Thoracic aorta (tissue), 2 donors: ENCODE measurements at regions not wholly inside any gene's neighbourhood (a gene's known extent, or its start where the extent isn't known, plus 50 kb on each side); places are given as distances from the start of the nearest gene placed in this dataset.

Source experiments
- ATAC-seq: fragments of 150-250 bp; one replicate; pipeline ENCODE4 v1.8.0; 2017; ENCODE audit warnings: low read depth; ENCODE audit not compliant: insufficient number of reproducible peaks, low FRiP score
- DNase-seq: peaks from one replicate; pipeline ENCODE4 v3.0.0-alpha.2; 2020; ENCODE audit warnings: low spot score
- H3K27ac ChIP-seq, 2 donors: fragments of 200-600 bp; sonication (generic); 1 replicate in 1 of 2; 2 replicates in 1 of 2; pipeline ENCODE4 v1.5.1; 2016; ENCODE audit warnings: mild to moderate bottlenecking in 2 of 2, moderate library complexity in 2 of 2
- H3K27me3 ChIP-seq: fragments of 200-600 bp; sonication (generic); replicated peaks from 2 replicates; pipeline ENCODE4 v1.6.0; 2016; ENCODE audit warnings: mild to moderate bottlenecking; ENCODE audit not compliant: insufficient read depth
- H3K36me3 ChIP-seq: fragments of 200-600 bp; sonication (generic); one replicate; pipeline ENCODE4 v1.5.1; 2016
- H3K4me1 ChIP-seq, 2 donors: fragments of 200-600 bp; sonication (generic); 1 replicate in 1 of 2; 2 replicates in 1 of 2; pipeline versions ENCODE4 v1.5.1 to v1.6.0; 2016; ENCODE audit warnings: low read depth in 2 of 2, mild to moderate bottlenecking in 1 of 2; ENCODE audit not compliant: control insufficient read depth in 1 of 2
- H3K4me3 ChIP-seq: fragments of 200-600 bp; sonication (generic); 2 replicates; pipeline ENCODE4 v1.5.1; 2016; ENCODE audit warnings: mild to moderate bottlenecking
- H3K9me3 ChIP-seq: fragments of 200-600 bp; sonication (generic); 2 replicates; pipeline ENCODE4 v1.5.1; 2016
- TF ChIP-seq, protein P1 (sequence below): fragments of 200-600 bp; sonication (generic); IDR thresholded peaks from one replicate; pipeline ENCODE4 v1.5.1; 2019; ENCODE audit warnings: antibody characterized with exemption

DNA sequence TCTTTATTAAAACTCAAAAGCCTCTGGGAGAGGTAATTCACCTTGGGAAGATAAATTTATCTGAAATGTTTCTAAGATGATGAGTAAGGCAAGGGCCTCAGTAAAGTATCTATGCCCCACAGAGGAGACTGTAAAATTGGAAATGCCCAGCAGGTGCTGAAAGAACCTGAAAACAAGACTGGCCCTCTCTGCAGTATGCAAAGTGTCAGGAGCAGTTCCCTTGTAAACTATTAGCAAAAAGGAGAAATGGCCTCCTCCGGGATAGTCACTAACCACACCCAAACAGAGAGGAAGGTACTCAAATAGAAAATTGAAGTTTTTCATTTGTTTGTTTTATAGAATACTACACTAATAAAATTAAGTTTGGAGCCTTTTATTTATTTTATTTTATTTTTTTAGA lies 81.2 kb downstream of the FZD1 start:
- no peak overlapping the region for H3K27ac ChIP-seq
- H3K4me3 ChIP-seq: no peak overlapping the region
- H3K9me3 ChIP-seq: no peaks in the 10 kb centered on the region
- H3K4me1 ChIP-seq: peaks cover 8 to 40% of the 10 kb centered on the region in 2 donors
- no peaks in the 10 kb centered on the region for H3K27me3 ChIP-seq
- ATAC-seq (no peak), DNase-seq (no peak)
- no peaks in the 10 kb centered on the region for H3K36me3 ChIP-seq
- TF ChIP-seq, protein P1, sequence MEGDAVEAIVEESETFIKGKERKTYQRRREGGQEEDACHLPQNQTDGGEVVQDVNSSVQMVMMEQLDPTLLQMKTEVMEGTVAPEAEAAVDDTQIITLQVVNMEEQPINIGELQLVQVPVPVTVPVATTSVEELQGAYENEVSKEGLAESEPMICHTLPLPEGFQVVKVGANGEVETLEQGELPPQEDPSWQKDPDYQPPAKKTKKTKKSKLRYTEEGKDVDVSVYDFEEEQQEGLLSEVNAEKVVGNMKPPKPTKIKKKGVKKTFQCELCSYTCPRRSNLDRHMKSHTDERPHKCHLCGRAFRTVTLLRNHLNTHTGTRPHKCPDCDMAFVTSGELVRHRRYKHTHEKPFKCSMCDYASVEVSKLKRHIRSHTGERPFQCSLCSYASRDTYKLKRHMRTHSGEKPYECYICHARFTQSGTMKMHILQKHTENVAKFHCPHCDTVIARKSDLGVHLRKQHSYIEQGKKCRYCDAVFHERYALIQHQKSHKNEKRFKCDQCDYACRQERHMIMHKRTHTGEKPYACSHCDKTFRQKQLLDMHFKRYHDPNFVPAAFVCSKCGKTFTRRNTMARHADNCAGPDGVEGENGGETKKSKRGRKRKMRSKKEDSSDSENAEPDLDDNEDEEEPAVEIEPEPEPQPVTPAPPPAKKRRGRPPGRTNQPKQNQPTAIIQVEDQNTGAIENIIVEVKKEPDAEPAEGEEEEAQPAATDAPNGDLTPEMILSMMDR: no peak

DNA sequence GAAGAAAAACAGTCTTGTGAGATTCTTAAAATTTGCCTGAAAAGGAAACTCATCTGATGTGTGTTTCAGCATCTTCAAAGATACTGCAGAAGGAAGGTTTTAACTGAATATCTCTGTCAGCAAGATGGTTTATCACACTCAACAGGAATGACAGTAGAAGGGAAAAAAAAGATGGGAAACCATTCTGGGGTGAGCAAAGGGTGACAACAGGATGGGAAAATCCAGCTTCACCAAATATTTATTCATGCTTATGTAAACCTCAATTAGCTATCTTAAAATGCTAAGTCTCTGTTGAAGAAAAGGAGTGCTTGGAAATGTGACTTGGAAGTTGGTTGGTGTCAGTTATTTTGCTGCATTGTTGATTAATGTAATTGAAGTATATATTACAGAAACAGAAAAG lies 82.2 kb downstream of the FZD1 start:
- H3K36me3 ChIP-seq: no peaks in the 10 kb centered on the region
- no peak for DNase-seq
- peaks cover 8 to 40% of the 10 kb centered on the region in 2 donors for H3K4me1 ChIP-seq
- H3K27ac ChIP-seq: no peak overlapping the region
- H3K9me3 ChIP-seq: no peaks in the 10 kb centered on the region
- no peak for ATAC-seq
- TF ChIP-seq, protein P1: no peak
- no peaks in the 10 kb centered on the region for H3K27me3 ChIP-seq
- H3K4me3 ChIP-seq: no peak overlapping the region

DNA sequence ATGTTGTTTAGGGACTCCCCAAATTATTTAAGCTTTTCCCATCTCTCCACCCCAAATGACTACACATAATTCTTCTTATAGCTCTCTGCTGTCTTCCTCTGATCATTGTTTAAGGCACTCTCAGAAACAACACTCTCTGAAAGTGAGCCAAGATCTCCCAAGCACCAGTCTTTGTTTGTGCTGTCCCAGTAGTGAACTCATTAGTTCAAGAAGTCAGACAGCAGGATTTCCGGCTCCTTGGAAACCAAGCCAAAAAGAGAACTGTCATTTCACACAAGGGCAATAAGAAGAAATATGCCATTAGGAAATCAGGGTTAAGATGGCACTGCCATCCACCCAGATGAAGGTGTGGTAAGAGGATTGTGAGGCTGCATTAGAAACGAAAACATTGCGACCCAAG lies 83.1 kb downstream of the FZD1 start:
- DNase-seq: no peak
- ATAC-seq: no peak
- H3K4me3 ChIP-seq: no peak overlapping the region
- TF ChIP-seq, protein P1: no peak
- H3K36me3 ChIP-seq: no peaks in the 10 kb centered on the region
- H3K4me1 ChIP-seq: peaks cover 8 to 40% of the 10 kb centered on the region in 2 donors
- no peaks in the 10 kb centered on the region for H3K27me3 ChIP-seq
- H3K27ac ChIP-seq: no peak overlapping the region
- H3K9me3 ChIP-seq: no peaks in the 10 kb centered on the region

DNA sequence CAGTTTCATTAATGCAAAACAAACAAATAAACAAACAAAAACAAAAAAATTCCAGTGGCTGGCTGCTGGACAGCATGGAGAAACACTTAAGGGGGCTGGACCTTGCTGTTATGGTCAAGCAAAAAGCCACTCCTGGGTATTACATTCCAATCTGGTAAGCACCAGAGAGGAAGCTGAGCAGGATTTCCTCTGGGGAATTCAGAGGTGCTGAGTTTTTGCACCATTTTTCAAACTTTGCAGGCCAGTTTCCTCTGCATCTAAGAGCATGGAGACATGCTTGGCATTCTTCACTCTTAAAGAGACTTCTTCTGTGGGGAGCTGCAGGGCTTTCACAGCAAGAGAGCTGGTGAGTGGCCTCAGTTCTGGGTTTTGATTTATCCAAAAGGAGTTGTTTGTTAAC lies 84.5 kb downstream of the FZD1 start:
- H3K4me1 ChIP-seq: peaks cover 7 to 32% of the 10 kb centered on the region in 2 donors
- ATAC-seq: no peak

DNA sequence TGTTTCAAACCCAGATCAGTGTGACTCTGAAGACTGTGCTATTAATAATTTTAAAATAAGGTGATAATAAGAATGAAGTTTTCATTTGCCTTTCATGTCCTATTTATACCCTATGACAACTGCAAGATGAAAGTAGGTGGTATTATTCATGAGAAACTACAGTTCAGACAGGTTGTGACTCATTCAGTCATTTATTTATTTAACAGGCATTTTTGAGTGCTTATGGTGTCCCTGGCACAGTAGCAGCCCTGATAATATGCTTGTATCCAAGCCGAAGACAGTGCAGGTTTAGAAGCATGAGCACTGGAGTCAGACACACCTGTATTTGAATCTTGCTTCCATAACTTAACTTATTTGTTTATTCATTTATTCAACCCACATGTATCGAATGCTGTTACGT lies 87.1 kb downstream of the FZD1 start:
- TF ChIP-seq, protein P1: no peak
- H3K36me3 ChIP-seq: no peaks in the 10 kb centered on the region
- DNase-seq (no peak), ATAC-seq (no peak)
- no peak overlapping the region for H3K27ac ChIP-seq
- H3K4me1 ChIP-seq: peaks cover 0 to 22% of the 10 kb centered on the region in 2 donors
- no peak overlapping the region for H3K4me3 ChIP-seq
- H3K27me3 ChIP-seq: no peaks in the 10 kb centered on the region
- H3K9me3 ChIP-seq: no peaks in the 10 kb centered on the region

More for the DNA sequence above, 84.5 kb downstream of the FZD1 start:
- no peak overlapping the region for H3K27ac ChIP-seq
- no peak overlapping the region for H3K4me3 ChIP-seq
- H3K9me3 ChIP-seq: no peaks in the 10 kb centered on the region
- no peaks in the 10 kb centered on the region for H3K27me3 ChIP-seq
- no peaks in the 10 kb centered on the region for H3K36me3 ChIP-seq
- TF ChIP-seq, protein P1: no peak
- no peak for DNase-seq
